Astrocyte of the cerebellum (primary cell): ENCODE measurements at regions not wholly inside any gene's neighbourhood (a gene's known extent, or its start where the extent isn't known, plus 50 kb on each side); places are given as distances from the start of the nearest gene placed in this dataset.
A peak's percentile ranks its signal among the peaks of the same experiment; 100 is the strongest.
"Not testable (repeated sequence)": the region's sequence is repeated elsewhere in the genome, so short reads cannot be mapped to it uniquely, and the experiment has no call there.

Experiments used
- DNase-seq: peaks from one replicate; pipeline ENCODE4 v3.0.0-alpha.2; 2011; ENCODE audit warnings: low read depth
- H3K4me3 ChIP-seq: 2 replicates; pipeline ENCODE4 v1.5.1; 2011; ENCODE audit warnings: mild to moderate bottlenecking, low read depth, low read length, moderate library complexity
- CTCF ChIP-seq: IDR thresholded peaks from 2 replicates; pipeline ENCODE4 v1.5.1; 2012; ENCODE audit warnings: low read length, low read depth, moderate library complexity, mild to moderate bottlenecking; ENCODE audit errors: missing control alignments
- in situ Hi-C: cut with HindIII; loops from 2 replicates; pipeline ENCODE4 v1.10.0; 2017; ENCODE audit warnings: low sequenced_read_pairs

- no peak for DNase-seq
- TF ChIP-seq CTCF, result no peak
- in situ Hi-C loops, result no loop called here
- H3K4me3 ChIP-seq, result no peak overlapping the region
These were observed 90.6 kb upstream of the ADGRB3 start for GRCh38 chr6:68544450-68544849.

GRCh38 chr6:68533339-68533795, 101.7 kb upstream of the ADGRB3 start:
- DNase-seq, result no peak
- no peak for TF ChIP-seq CTCF
- in situ Hi-C loops, result no loop called here
- no peak overlapping the region for H3K4me3 ChIP-seq

GRCh38 chr6:68527691-68528090, 107.4 kb upstream of the ADGRB3 start:
- TF ChIP-seq CTCF, result no peak
- H3K4me3 ChIP-seq, result no peak overlapping the region
- no peak for DNase-seq
- in situ Hi-C loops, result no loop called here

- DNase-seq, result no peak
- in situ Hi-C loops, result no loop called here
- no peak for TF ChIP-seq CTCF
- no peak overlapping the region for H3K4me3 ChIP-seq
These were observed 128.2 kb upstream of the ADGRB3 start for GRCh38 chr6:68506911-68507310.

- no peak for TF ChIP-seq CTCF
- no peak for DNase-seq
- no peak overlapping the region for H3K4me3 ChIP-seq
- in situ Hi-C loops, result no loop called here
These were observed 132.1 kb upstream of the ADGRB3 start for GRCh38 chr6:68502946-68503345.

- DNase-seq, result peak; percentile 76
These were observed 137.2 kb upstream of the ADGRB3 start for GRCh38 chr6:68497927-68498326.

GRCh38 chr6:68494880-68495279, 140.2 kb upstream of the ADGRB3 start:
- in situ Hi-C loops, H3K4me3 ChIP-seq, DNase-seq: not testable (repeated sequence)

More at GRCh38 chr6:68497927-68498326, 137.2 kb upstream of the ADGRB3 start:
- in situ Hi-C loops, result no loop called here
- no peak for TF ChIP-seq CTCF
- no peak overlapping the region for H3K4me3 ChIP-seq
